ENCODE measurements at regions not wholly inside any gene's neighbourhood (a gene's known extent, or its start where the extent isn't known, plus 50 kb on each side); places are given as distances from the start of the nearest gene placed in this dataset.

DNA sequence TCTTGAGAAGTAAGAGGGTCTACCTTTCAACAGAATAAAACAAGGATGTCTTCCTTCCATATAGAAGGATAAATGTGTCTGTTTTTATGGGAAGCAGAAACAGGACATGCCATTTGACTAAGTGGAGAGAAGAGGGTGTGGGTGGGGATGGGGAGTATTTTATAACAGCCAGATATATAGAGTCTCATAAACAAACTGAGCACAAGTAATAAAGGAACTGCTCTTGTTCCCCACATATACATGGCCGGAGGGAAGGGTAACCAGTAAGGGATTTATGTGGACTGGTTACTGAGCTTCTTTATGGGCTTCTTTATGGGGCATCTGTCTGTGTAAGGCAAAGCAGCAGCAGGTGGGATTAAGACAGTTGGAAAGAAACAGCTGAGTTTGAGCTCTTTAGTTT, 558.1 kb downstream of the REEP3 start:
- TF ChIP-seq YY1 (IDR thresholded peaks at IDR 0.05; ENCODE audit: insufficient read depth, insufficient read length) (no peak), SUZ12 (IDR thresholded peaks at IDR 0.05; ENCODE audit: extremely low read depth, insufficient read depth, insufficient read length) (no peak)

Data from NT2/D1 (cell line).